Head of caudate nucleus (tissue), 42 donors: ENCODE measurements at regions not wholly inside any gene's neighbourhood (a gene's known extent, or its start where the extent isn't known, plus 50 kb on each side); places are given as distances from the start of the nearest gene placed in this dataset.

Experiments used
- DNase-seq, 42 donors: peaks; one replicate each; pipeline versions ENCODE4 v3.0.0 to v3.0.0-alpha.2; 2020 to 2021; ENCODE audit warnings: mixed read lengths in 7 of 42
- intact Hi-C: fragments of 100-400 bp; cut with DNase I; formaldehyde crosslinking; loops from one replicate; pipeline ENCODE4 v1.15.0; 2022

- intact Hi-C loops: loop anchor here (10.0 kb wide), 1 partner anchor 374 kb away; no protein-coding TSS in a partner anchor
- no peak for DNase-seq
Observed at GRCh38 chr2:204250692-204251091, 294.6 kb upstream of the PARD3B start.

DNA sequence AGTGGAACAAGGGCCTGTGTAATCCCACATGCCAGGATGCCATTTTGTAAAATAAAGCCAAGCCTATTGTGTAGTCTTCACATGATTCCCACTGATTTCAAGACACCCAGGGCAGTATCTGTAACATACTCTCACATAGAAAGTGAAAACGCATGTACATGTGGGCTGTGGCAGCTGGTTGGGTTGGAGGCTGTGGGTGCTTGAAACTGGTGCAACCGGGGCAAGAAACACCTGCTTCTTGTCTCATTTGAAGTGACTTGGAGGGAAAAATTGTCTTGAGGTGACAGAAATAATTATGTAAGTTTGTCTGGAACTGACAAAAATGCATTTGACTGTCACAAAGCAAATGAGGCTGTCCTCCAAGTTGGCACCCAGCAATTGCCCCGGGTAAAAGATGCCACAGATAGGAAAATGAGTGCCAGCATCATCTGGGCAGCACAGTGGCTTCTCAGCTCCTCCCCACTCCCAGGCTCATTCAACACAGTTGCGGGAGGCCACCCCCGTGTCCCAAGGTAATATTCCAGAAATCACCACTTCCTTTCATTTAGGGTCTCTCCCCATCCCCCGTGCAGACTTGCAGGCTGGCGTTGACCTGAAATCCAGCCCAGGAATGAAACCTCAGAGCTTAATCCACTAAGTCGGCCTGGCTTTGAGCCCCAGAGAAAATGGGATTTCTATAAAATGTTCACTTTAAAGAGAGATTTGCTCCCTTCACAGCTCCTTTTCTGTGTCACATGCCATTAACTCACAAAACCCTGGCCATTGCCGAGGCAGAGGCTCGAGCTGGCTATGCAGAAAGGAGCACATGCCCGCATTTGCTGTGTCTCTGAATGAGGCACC, 293.9 kb upstream of the PARD3B start:
- no peak for DNase-seq
- intact Hi-C loops: loop anchor here (10.0 kb wide), 1 partner anchor 373 kb away; no protein-coding TSS in a partner anchor

DNA sequence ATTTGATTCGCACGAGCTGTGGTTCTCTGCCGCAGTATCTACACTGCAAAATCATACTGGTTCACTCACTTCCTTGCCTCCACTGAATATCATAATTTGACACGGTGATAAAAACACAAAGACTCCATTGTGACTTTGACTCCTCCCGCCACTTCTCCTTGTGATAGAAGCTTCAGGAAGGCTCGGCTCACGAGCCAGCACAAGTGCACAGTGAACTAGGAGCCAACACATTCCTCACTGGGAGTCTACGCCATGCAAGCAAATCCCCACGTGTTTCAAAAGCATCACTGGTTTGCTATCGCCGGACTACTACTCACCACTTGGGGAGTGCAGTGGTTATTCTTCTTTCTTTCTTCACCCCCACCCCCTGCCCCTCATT, 293.3 kb upstream of the PARD3B start:
- intact Hi-C loops: loop anchor here (10.0 kb wide), 1 partner anchor 373 kb away; no protein-coding TSS in a partner anchor
- DNase-seq: no peak

DNA sequence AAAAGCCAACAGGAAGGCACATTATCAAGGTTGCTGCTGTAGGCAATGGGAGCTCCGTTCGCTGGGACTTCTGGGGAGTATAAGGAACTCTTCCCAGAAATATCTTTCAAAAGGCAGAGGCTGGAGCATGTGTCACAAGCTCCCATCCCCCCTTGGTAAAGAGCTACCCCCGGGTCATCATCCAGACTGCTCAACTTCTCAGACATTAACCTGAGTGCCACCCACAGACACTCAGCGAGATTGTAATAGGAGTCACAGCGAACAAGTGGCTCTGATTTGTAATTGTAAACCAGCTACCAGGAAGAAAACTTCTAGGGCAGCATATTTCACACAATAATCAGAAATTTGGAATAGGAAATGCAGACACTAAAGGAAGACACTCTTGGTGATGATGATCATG, 290.2 kb upstream of the PARD3B start:
- intact Hi-C loops: loop anchor here (10.0 kb wide), 1 partner anchor 370 kb away; no protein-coding TSS in a partner anchor
- no peak for DNase-seq

- intact Hi-C loops: loop anchor here (10.0 kb wide), 1 partner anchor 369 kb away; no protein-coding TSS in a partner anchor
- DNase-seq: no peak
Observed at GRCh38 chr2:204255526-204255925, 289.7 kb upstream of the PARD3B start.

DNA sequence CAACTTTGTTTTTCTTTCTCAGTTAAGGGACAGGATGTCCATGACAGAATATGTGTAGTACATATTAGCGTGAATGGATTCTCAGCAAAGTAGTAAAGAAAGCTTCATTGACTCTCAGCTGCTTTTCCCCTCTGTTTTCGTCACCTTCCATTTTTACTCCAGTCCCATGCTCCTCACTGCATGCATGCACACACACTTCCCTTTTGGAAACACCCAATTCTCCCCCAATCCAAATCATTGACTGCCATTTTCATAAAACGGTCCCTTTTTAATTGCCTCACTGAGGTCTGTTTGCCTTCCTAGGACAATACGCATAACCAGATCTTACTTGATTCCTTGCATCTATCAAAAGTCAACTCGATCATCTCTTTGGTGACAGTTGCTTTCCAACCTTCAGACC, 287.5 kb upstream of the PARD3B start:
- intact Hi-C loops: loop anchor here (10.0 kb wide), 1 partner anchor 367 kb away; no protein-coding TSS in a partner anchor
- DNase-seq: no peak

- DNase-seq: no peak
- intact Hi-C loops: loop anchor here (10.0 kb wide), 1 partner anchor 366 kb away; no protein-coding TSS in a partner anchor
Observed at GRCh38 chr2:204258890-204259289, 286.4 kb upstream of the PARD3B start.

DNA sequence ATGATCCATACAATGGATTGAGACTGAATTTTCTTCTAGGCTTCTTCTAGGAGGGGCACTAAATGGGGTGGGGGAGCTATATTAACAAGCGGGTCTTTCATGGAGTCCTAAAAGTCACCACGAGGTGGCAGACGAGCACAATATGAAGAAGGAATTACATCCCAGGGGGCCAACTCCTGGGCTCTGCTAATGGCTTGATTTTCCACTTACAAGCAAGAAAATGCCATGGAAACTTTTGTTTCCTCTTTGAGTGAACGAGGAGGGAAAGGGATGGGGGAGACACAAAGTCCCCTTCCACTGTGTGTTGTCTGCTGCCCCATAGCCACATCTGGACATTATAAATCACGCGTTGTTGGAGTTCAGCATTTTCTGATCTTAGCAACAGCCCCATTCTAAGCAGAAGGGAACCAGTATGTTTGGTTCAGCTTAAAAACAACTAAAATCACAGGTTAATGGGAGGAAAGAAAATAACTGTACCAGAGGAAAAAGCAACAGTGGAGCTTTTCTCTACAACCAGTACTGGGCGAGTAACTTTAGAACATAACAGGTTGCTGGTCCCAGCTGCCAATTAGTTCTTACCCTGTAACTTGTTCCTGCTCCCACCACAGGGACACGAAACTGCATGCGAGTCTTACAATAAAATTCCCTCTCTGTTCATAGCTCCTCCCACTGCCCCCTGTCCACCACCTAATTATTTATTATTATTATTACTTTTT, 285.0 kb upstream of the PARD3B start:
- intact Hi-C loops: loop anchor here (2.0 kb wide), 1 partner anchor 14 kb away; no protein-coding TSS in a partner anchor

DNA sequence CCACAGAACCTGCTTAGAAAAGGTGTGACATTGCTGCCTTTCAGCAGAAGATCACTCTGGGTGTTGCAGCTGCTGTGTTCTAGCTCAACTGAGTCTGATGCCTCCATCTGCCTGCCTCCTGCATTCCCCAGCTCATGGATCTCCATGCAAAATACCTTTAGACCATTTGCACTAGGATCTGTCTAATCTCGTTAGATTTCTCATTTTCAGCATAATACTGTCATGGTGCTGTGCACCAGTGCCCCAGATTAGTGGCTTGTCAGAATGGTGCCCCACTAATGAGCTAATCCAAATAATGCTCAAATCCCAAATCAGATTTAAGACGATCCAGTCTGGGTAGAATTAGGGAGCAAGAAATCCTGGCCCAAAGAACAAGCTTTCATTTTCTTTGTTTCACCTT, 284.4 kb upstream of the PARD3B start:
- intact Hi-C loops: loop anchor here (2.0 kb wide), 1 partner anchor 14 kb away; no protein-coding TSS in a partner anchor
- no peak for DNase-seq

More for the DNA sequence above, 285.0 kb upstream of the PARD3B start:
- DNase-seq: peak; percentile 40 to 94 (median 76)

DNA sequence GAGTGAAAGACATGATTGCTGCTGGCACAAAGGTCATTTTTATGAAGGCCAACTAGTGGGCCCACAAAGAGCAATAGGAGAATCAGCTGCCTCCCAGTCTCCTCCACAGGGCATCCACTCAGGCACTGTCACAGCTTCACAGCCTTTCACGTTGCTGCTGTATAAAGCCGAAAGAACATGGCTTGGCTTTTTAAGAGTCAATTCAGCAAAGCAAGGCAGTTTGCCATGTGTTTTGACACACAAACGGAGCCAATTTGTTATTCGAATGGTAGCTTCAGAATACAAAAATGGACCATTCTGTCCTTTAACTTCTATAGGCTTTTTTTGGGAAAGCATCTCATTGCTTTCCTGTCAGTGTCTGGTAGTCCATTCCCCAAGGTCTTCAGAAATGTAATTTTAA, 283.4 kb upstream of the PARD3B start:
- peak in 27 of 42 donors; percentile 5 to 72 (median 30) for DNase-seq
- intact Hi-C loops: loop anchor here (2.0 kb wide), 1 partner anchor 13 kb away; no protein-coding TSS in a partner anchor

GRCh38 chr2:204264085-204264553, 281.2 kb upstream of the PARD3B start:
- intact Hi-C loops: no loop called here

GRCh38 chr2:204264621-204265140, 280.6 kb upstream of the PARD3B start:
- intact Hi-C loops: no loop called here
- DNase-seq: no peak

More at GRCh38 chr2:204264085-204264553, 281.2 kb upstream of the PARD3B start:
- DNase-seq: no peak

- intact Hi-C loops: no loop called here
- peak; percentile 14 to 81 (median 56) for DNase-seq
Observed at GRCh38 chr2:204265681-204266181, 279.5 kb upstream of the PARD3B start.

- no peak for DNase-seq
- intact Hi-C loops: no loop called here
Observed at GRCh38 chr2:204268458-204268857, 276.8 kb upstream of the PARD3B start.

- DNase-seq: no peak
- intact Hi-C loops: no loop called here
Observed at GRCh38 chr2:204268971-204269370, 276.3 kb upstream of the PARD3B start.

- no peak for DNase-seq
- intact Hi-C loops: loop anchor here (10.0 kb wide), 1 partner anchor 53 kb away; no protein-coding TSS in a partner anchor
Observed at GRCh38 chr2:204272089-204272488, 273.2 kb upstream of the PARD3B start.

- DNase-seq: no peak
- intact Hi-C loops: loop anchor here (10.0 kb wide), 1 partner anchor 52 kb away; no protein-coding TSS in a partner anchor
Observed at GRCh38 chr2:204272610-204273287, 272.5 kb upstream of the PARD3B start.

- intact Hi-C loops: loop anchor here (2.0 to 10.0 kb wide), 2 partner anchors 14 to 50 kb away; no protein-coding TSS in a partner anchor
- DNase-seq: peak in 1 of 42 donors; percentile 27
Observed at GRCh38 chr2:204274429-204274828, 270.8 kb upstream of the PARD3B start.
